A549 (cell line): ENCODE measurements at regions not wholly inside any gene's neighbourhood (a gene's known extent, or its start where the extent isn't known, plus 50 kb on each side); places are given as distances from the start of the nearest gene placed in this dataset.

Experiments
- ATAC-seq, 2 experiments: fragments of 200-7000 bp in 1 of 2; fragments of >200 bp in 1 of 2; cut with Nextera tagmentation in 1 of 2; cut with Tn5 transposase in 1 of 2; 3 replicates each; pipeline versions ENCODE4 v1.8.0 to v1.9.1; 2018 to 2020; ENCODE audit warnings: mild to moderate bottlenecking in 1 of 2, moderate library complexity in 1 of 2
- CTCF ChIA-PET: fragments of 300-600 bp; sonication (Branson Sonifier 250); formaldehyde crosslinking; extraction: SDS; loops from one replicate; lab custom pipeline; 2021; ENCODE audit warnings: antibody characterized with exemption, inconsistent platforms; lab: Yijun Ruan, JAX
- POLR2A ChIA-PET: fragments of 350-600 bp; formaldehyde crosslinking; extraction: SDS; loops from one replicate; lab custom pipeline; 2021; ENCODE audit warnings: antibody characterized with exemption, inconsistent platforms; lab: Yijun Ruan, JAX
- DNase-seq, 2 experiments: peaks; one replicate each; pipeline versions ENCODE4 v3.0.0 to v3.0.0-alpha.2; 2011 to 2016; ENCODE audit warnings: low read depth in 1 of 2, low spot score in 1 of 2
- FAIRE-seq: peaks from 2 replicates; lab custom pipeline; 2011; peaks lifted over from hg19 to GRCh38; lab: Jason Lieb, UNC
- H3K27ac ChIP-seq, 2 experiments: fragments of >200 bp; sonication (Bioruptor Twin); formaldehyde crosslinking; 3 replicates each; pipeline ENCODE4 v1.5.1; 2016 to 2017
- H3K4me1 ChIP-seq: fragments of >200 bp; sonication (Bioruptor Twin); formaldehyde crosslinking; 3 replicates; pipeline ENCODE4 v1.6.1; 2016
- H3K4me2 ChIP-seq: fragments of >200 bp; sonication (Bioruptor Twin); formaldehyde crosslinking; 3 replicates; pipeline ENCODE4 v1.6.1; 2016
- H3K4me3 ChIP-seq: fragments of >200 bp; sonication (Bioruptor Twin); formaldehyde crosslinking; 3 replicates; pipeline ENCODE4 v1.5.1; 2016
- H3K9me3 ChIP-seq: fragments of >200 bp; sonication (Bioruptor Twin); formaldehyde crosslinking; 3 replicates; pipeline ENCODE4 v1.6.1; 2016
- CBX8 ChIP-seq: fragments of 200-600 bp; sonication (generic); IDR thresholded peaks from 2 replicates; pipeline ENCODE4 v1.6.1; 2016
- CEBPB ChIP-seq, 2 experiments: fragments of >200 bp in 1 of 2; sonication (Bioruptor Twin) in 1 of 2; formaldehyde crosslinking in 1 of 2; IDR thresholded peaks; 2 replicates each; pipeline ENCODE4 v1.6.1; 2012 to 2016
- EP300 ChIP-seq, 2 experiments: fragments of >200 bp; sonication (Bioruptor Twin); formaldehyde crosslinking; IDR thresholded peaks; 2 replicates in 1 of 2; 3 replicates in 1 of 2; pipeline ENCODE4 v1.6.1; 2016 to 2017
- FOSL2 ChIP-seq, 2 experiments: fragments of 450-650 bp in 1 of 2; fragments of >200 bp in 1 of 2; sonication (Bioruptor Twin) in 1 of 2; formaldehyde crosslinking; IDR thresholded peaks; 2 replicates each; pipeline versions ENCODE4 v1.5.0 to v1.6.1; 2016 to 2020; ENCODE audit warnings: mild to moderate bottlenecking in 1 of 2, moderate library complexity in 1 of 2
- GATA3 ChIP-seq: IDR thresholded peaks from 2 replicates; pipeline ENCODE4 v1.6.1; 2012; ENCODE audit warnings: borderline replicate concordance
- JUN ChIP-seq, 2 experiments: fragments of >200 bp; sonication (Bioruptor Twin); formaldehyde crosslinking; IDR thresholded peaks; 2 replicates in 1 of 2; 3 replicates in 1 of 2; pipeline ENCODE4 v1.6.1; 2016 to 2017
- JUNB ChIP-seq: fragments of >200 bp; sonication (Bioruptor Twin); formaldehyde crosslinking; IDR thresholded peaks from 2 replicates; pipeline ENCODE4 v1.6.1; 2016
- KDM1A ChIP-seq: fragments of 200-600 bp; sonication (generic); IDR thresholded peaks from 2 replicates; pipeline ENCODE4 v1.6.1; 2016; ENCODE audit warnings: low read depth, mild to moderate bottlenecking
- KDM5A ChIP-seq: fragments of 200-600 bp; sonication (generic); IDR thresholded peaks from 2 replicates; pipeline ENCODE4 v1.6.1; 2016; ENCODE audit warnings: antibody characterized with exemption, mild to moderate bottlenecking
- NFE2L2 ChIP-seq: fragments of 150-350 bp; conservative IDR thresholded peaks from 2 replicates; pipeline ENCODE4 v1.6.1; 2014; ENCODE audit warnings: low read length
- NR3C1 ChIP-seq: fragments of >200 bp; sonication (Bioruptor Twin); formaldehyde crosslinking; IDR thresholded peaks from 3 replicates; pipeline ENCODE4 v1.6.1; 2017
- PHF8 ChIP-seq: fragments of 200-600 bp; sonication (generic); IDR thresholded peaks from 2 replicates; pipeline ENCODE4 v1.6.1; 2016; ENCODE audit warnings: low read depth, mild to moderate bottlenecking, antibody characterized with exemption, moderate library complexity, borderline replicate concordance
- POLR2A ChIP-seq: IDR thresholded peaks from 2 replicates; pipeline ENCODE4 v1.6.1; 2012; ENCODE audit warnings: mild to moderate bottlenecking, low read length
- POLR2AphosphoS2 ChIP-seq: conservative IDR thresholded peaks from 2 replicates; pipeline ENCODE4 v1.6.1; 2012; ENCODE audit warnings: low read length, improper control_type of control experiment, inconsistent platforms
- RCOR1 ChIP-seq: fragments of 150-350 bp; IDR thresholded peaks from 2 replicates; pipeline ENCODE4 v1.6.1; 2014; ENCODE audit warnings: antibody characterized with exemption, low read length, low read depth
- SMC3 ChIP-seq: fragments of >200 bp; sonication (Bioruptor Twin); formaldehyde crosslinking; IDR thresholded peaks from 3 replicates; pipeline ENCODE4 v1.6.1; 2018; ENCODE audit warnings: inconsistent platforms
- ZSCAN20 ChIP-seq: fragments of 250-450 bp; sonication (Bioruptor Pico); IDR thresholded peaks from 2 replicates; pipeline ENCODE4 v1.8.0; 2022; ENCODE audit warnings: mild to moderate bottlenecking, moderate library complexity
- WGBS: methylation state at CpG from one replicate; pipeline ENCODE4 v1.1.6; 2017; ENCODE audit errors: missing lambda C conversion rate; 5-methylcytosine and 5-hydroxymethylcytosine counted together
- TF ChIP-seq, protein P1 (sequence below): fragments of >200 bp; sonication (Bioruptor Twin); formaldehyde crosslinking; IDR thresholded peaks from 2 replicates; pipeline ENCODE4 v1.6.1; 2016
- TF ChIP-seq, protein P2 (sequence below): fragments of 200-600 bp; sonication (generic); IDR thresholded peaks from 2 replicates; pipeline ENCODE4 v1.6.1; 2016; ENCODE audit warnings: antibody characterized with exemption, mild to moderate bottlenecking, moderate library complexity
- TF ChIP-seq, protein P3 (sequence below): fragments of >200 bp; sonication (Bioruptor Twin); formaldehyde crosslinking; IDR thresholded peaks from 3 replicates; pipeline ENCODE4 v1.5.1; 2016
- TF ChIP-seq, protein P4 (sequence below): IDR thresholded peaks from 2 replicates; pipeline ENCODE4 v1.6.1; 2012

DNA sequence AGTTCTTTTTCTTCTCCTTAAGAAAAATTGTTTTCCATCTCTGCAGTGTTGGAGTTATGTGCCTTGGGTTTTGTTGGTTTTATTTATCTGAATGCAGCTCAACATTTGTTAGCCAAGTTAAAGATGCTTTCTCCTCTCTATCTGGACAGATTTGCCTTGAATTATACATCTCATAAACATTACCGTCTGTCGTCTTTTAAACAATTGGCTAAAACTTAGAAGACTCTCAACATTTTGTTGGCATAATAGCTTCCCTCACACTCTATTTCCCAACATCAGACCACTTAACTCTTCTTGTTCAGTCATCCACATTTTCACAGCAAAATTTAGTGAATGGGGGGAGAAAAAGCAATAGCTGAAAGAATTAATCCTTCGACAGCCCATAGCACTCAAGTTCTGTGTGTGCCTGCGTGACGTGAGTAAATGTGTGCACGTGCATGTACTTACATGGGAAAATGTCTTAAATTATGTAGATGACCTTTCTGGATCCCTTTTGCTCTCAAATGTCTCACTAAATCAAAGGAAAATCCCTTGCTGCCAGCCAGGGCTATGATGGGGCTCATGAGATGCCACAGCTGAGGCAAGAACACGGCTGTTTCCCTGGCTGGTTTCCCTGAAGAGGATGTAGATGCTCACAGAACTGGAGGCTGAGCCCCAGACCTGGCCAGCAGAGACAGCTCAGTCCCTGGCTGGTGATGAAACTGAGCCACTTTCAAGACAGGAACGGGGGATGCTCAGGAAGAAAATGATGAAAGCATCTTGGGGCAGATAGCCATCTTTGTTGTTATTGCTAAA lies 382.2 kb downstream of the FBXW7 start:
- POLR2A ChIA-PET = no interaction called here
- CTCF ChIA-PET = no interaction called here
- H3K4me2 ChIP-seq = no peak overlapping the region
- DNase-seq = no peak
- H3K4me1 ChIP-seq = no peaks in the 10 kb centered on the region
- no peak overlapping the region for H3K4me3 ChIP-seq
- ATAC-seq = no peak
- H3K27ac ChIP-seq = no peak overlapping the region
- H3K9me3 ChIP-seq = no peaks in the 10 kb centered on the region
- TF ChIP-seq CEBPB (IDR thresholded peaks at IDR 0.05) = no peak
- no peak for TF ChIP-seq POLR2AphosphoS2
- no peak for TF ChIP-seq JUN (IDR thresholded peaks at IDR 0.05)
- TF ChIP-seq, protein P1, sequence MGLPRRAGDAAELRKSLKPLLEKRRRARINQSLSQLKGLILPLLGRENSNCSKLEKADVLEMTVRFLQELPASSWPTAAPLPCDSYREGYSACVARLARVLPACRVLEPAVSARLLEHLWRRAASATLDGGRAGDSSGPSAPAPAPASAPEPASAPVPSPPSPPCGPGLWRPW = no peak
- TF ChIP-seq ZSCAN20 = no peak
- TF ChIP-seq CBX8 = no peak
- no peak for TF ChIP-seq RCOR1
- TF ChIP-seq POLR2A = no peak
- TF ChIP-seq, protein P2, sequence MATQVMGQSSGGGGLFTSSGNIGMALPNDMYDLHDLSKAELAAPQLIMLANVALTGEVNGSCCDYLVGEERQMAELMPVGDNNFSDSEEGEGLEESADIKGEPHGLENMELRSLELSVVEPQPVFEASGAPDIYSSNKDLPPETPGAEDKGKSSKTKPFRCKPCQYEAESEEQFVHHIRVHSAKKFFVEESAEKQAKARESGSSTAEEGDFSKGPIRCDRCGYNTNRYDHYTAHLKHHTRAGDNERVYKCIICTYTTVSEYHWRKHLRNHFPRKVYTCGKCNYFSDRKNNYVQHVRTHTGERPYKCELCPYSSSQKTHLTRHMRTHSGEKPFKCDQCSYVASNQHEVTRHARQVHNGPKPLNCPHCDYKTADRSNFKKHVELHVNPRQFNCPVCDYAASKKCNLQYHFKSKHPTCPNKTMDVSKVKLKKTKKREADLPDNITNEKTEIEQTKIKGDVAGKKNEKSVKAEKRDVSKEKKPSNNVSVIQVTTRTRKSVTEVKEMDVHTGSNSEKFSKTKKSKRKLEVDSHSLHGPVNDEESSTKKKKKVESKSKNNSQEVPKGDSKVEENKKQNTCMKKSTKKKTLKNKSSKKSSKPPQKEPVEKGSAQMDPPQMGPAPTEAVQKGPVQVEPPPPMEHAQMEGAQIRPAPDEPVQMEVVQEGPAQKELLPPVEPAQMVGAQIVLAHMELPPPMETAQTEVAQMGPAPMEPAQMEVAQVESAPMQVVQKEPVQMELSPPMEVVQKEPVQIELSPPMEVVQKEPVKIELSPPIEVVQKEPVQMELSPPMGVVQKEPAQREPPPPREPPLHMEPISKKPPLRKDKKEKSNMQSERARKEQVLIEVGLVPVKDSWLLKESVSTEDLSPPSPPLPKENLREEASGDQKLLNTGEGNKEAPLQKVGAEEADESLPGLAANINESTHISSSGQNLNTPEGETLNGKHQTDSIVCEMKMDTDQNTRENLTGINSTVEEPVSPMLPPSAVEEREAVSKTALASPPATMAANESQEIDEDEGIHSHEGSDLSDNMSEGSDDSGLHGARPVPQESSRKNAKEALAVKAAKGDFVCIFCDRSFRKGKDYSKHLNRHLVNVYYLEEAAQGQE = no peak
- TF ChIP-seq GATA3 = no peak
- TF ChIP-seq KDM1A = no peak
- no peak for TF ChIP-seq SMC3
- no peak for TF ChIP-seq NR3C1
- TF ChIP-seq, protein P3, sequence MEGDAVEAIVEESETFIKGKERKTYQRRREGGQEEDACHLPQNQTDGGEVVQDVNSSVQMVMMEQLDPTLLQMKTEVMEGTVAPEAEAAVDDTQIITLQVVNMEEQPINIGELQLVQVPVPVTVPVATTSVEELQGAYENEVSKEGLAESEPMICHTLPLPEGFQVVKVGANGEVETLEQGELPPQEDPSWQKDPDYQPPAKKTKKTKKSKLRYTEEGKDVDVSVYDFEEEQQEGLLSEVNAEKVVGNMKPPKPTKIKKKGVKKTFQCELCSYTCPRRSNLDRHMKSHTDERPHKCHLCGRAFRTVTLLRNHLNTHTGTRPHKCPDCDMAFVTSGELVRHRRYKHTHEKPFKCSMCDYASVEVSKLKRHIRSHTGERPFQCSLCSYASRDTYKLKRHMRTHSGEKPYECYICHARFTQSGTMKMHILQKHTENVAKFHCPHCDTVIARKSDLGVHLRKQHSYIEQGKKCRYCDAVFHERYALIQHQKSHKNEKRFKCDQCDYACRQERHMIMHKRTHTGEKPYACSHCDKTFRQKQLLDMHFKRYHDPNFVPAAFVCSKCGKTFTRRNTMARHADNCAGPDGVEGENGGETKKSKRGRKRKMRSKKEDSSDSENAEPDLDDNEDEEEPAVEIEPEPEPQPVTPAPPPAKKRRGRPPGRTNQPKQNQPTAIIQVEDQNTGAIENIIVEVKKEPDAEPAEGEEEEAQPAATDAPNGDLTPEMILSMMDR = no peak
- no peak for TF ChIP-seq NFE2L2
- no peak for TF ChIP-seq KDM5A
- FAIRE-seq = no peak
- 53% methylated on average over 7 of the region's 8 CpGs for WGBS

- POLR2A ChIA-PET = no interaction called here
- FAIRE-seq (no peak), ATAC-seq (no peak), DNase-seq (no peak)
- CTCF ChIA-PET = no interaction called here
- Histone ChIP-seq H3K27ac (no peak overlapping the region), H3K4me1 (no peaks in the 10 kb centered on the region), H3K9me3 (peaks cover 9% of the 10 kb centered on the region; the same call in 2 of the 3 replicates), H3K4me2 (no peak overlapping the region), H3K4me3 (no peak overlapping the region)
- no peak for TF ChIP-seq JUNB
- TF ChIP-seq, protein P4, sequence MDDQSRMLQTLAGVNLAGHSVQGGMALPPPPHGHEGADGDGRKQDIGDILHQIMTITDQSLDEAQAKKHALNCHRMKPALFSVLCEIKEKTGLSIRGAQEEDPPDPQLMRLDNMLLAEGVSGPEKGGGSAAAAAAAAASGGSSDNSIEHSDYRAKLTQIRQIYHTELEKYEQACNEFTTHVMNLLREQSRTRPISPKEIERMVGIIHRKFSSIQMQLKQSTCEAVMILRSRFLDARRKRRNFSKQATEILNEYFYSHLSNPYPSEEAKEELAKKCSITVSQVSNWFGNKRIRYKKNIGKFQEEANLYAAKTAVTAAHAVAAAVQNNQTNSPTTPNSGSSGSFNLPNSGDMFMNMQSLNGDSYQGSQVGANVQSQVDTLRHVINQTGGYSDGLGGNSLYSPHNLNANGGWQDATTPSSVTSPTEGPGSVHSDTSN = no peak
- TF ChIP-seq PHF8 = no peak
- no peak for TF ChIP-seq EP300 (IDR thresholded peaks at IDR 0.05)
- TF ChIP-seq FOSL2 (IDR thresholded peaks at IDR 0.05) = no peak
- no peak for TF ChIP-seq FOSL2 (CRISPR knock-in tag; IDR thresholded peaks at IDR 0.05)
- no peak for TF ChIP-seq NR3C1
- TF ChIP-seq, all 56 proteins: peak for 0
- 67% methylated on average over 3 of the region's 3 CpGs for WGBS
Measured at GRCh38 chr4:152150214-152150613, 385.7 kb downstream of the FBXW7 start.
